GM23338 (cell line): ENCODE measurements at regions not wholly inside any gene's neighbourhood (a gene's known extent, or its start where the extent isn't known, plus 50 kb on each side); places are given as distances from the start of the nearest gene placed in this dataset.

ENCODE experiments used
- CREB1 ChIP-seq: fragments of 250-450 bp; sonication (Bioruptor Pico); IDR thresholded peaks from 2 replicates; pipeline ENCODE4 v1.5.0; 2020; ENCODE audit warnings: low read depth, mild to moderate bottlenecking, moderate library complexity
- EZH2 ChIP-seq: fragments of 200-600 bp; sonication (generic); IDR thresholded peaks from one replicate; pipeline ENCODE4 v1.8.0; 2017; ENCODE audit warnings: antibody characterized with exemption, mild to moderate bottlenecking, low read depth; ENCODE audit not compliant: unreplicated experiment
- EZH2phosphoT487 ChIP-seq: fragments of 200-600 bp; sonication (generic); IDR thresholded peaks from one replicate; pipeline ENCODE4 v1.8.1; 2018; ENCODE audit warnings: antibody characterized with exemption; ENCODE audit not compliant: unreplicated experiment
- JUNB ChIP-seq: IDR thresholded peaks from one replicate; pipeline ENCODE4 v1.6.1; 2016; ENCODE audit warnings: antibody characterized with exemption; ENCODE audit not compliant: unreplicated experiment
- NANOG ChIP-seq: IDR thresholded peaks from 2 replicates; pipeline ENCODE4 v1.6.1; 2016; ENCODE audit warnings: antibody characterized with exemption, borderline replicate concordance
- POLR2AphosphoS5 ChIP-seq: IDR thresholded peaks from 2 replicates; pipeline ENCODE4 v1.6.1; 2016; ENCODE audit warnings: antibody characterized with exemption, low read depth
- ZNF114 ChIP-seq: fragments of 250-450 bp; sonication (Bioruptor Pico); IDR thresholded peaks from 2 replicates; pipeline ENCODE4 v1.5.0; 2020; ENCODE audit warnings: mild to moderate bottlenecking, moderate library complexity
- ZNF331 ChIP-seq: fragments of 250-450 bp; sonication (Bioruptor Pico); IDR thresholded peaks from 2 replicates; pipeline ENCODE4 v1.5.0; 2020; ENCODE audit warnings: low read depth, mild to moderate bottlenecking, moderate library complexity
- TF ChIP-seq, protein P1 (sequence below), 2 experiments: fragments of 200-600 bp in 1 of 2; sonication (generic) in 1 of 2; conservative IDR thresholded peaks; 2 replicates each; pipeline versions ENCODE4 v1.5.1 to v1.6.1; 2016 to 2017; ENCODE audit warnings: antibody characterized with exemption in 2 of 2, low read depth in 2 of 2, mild to moderate bottlenecking in 2 of 2, moderate library complexity in 1 of 2
- TF ChIP-seq, protein P2 (sequence below): IDR thresholded peaks from 2 replicates; pipeline ENCODE4 v1.6.1; 2016; ENCODE audit warnings: antibody characterized with exemption
- TF ChIP-seq, protein P3 (sequence below): IDR thresholded peaks from one replicate; pipeline ENCODE4 v1.6.1; 2018; ENCODE audit warnings: antibody characterized with exemption; ENCODE audit not compliant: unreplicated experiment
- TF ChIP-seq, protein P4 (sequence below): fragments of 250-450 bp; sonication (Bioruptor Pico); IDR thresholded peaks from 2 replicates; pipeline ENCODE4 v1.5.0; 2020; ENCODE audit warnings: mild to moderate bottlenecking, moderate library complexity

DNA sequence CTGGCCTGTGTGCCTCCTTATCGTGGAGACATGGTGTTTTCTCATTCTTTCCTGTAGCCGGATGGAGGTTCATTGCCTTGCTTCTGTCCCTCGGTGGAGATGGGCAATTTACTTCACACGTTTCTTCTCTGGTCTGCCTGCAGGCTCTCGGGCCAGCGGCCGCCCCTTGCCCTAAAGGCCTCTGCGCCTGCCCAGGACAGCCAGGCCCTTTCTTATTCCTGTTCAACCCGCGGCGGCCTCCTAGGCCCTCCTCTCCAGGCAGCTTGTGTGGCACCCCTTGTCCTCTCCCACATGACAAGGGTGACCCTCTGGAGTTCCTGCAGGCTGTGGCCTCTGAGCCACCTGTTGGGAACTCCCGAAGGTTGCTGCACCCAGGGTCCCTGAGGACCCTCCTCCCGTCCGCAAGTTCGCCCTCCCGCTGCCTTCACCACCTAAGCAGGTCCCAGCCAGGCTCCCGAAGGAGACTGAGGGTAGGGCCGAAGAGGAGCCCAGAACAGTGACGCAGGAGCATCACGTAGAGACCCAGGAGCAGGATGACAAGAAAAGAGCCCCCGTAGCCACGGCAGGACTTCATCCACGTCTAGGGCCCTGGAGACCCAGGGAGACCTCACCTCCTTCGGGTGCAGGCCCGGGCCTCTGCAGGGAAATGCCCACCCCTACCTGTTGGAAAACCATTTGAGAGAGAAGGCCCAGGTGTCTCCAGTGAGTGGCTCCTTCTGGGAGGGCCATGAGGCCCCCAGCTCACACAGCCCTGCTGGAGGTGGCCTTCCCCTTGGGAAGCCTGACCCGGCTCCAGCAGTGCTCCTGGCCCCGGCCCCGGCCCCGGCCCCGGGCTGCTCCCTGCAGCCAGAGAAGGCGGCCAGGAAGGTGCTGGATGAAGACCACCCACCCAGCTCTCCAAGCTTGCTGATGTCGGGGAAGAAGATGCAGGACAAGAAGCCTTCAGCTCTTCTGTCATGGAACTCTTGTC is 291.4 kb downstream of the TLE4 start:
- TF ChIP-seq, protein P1, sequence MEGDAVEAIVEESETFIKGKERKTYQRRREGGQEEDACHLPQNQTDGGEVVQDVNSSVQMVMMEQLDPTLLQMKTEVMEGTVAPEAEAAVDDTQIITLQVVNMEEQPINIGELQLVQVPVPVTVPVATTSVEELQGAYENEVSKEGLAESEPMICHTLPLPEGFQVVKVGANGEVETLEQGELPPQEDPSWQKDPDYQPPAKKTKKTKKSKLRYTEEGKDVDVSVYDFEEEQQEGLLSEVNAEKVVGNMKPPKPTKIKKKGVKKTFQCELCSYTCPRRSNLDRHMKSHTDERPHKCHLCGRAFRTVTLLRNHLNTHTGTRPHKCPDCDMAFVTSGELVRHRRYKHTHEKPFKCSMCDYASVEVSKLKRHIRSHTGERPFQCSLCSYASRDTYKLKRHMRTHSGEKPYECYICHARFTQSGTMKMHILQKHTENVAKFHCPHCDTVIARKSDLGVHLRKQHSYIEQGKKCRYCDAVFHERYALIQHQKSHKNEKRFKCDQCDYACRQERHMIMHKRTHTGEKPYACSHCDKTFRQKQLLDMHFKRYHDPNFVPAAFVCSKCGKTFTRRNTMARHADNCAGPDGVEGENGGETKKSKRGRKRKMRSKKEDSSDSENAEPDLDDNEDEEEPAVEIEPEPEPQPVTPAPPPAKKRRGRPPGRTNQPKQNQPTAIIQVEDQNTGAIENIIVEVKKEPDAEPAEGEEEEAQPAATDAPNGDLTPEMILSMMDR (conservative IDR thresholded peaks at IDR 0.05; ENCODE audit: low read depth in 2 of 2): no peak
- TF ChIP-seq JUNB: no peak
- TF ChIP-seq, protein P2, sequence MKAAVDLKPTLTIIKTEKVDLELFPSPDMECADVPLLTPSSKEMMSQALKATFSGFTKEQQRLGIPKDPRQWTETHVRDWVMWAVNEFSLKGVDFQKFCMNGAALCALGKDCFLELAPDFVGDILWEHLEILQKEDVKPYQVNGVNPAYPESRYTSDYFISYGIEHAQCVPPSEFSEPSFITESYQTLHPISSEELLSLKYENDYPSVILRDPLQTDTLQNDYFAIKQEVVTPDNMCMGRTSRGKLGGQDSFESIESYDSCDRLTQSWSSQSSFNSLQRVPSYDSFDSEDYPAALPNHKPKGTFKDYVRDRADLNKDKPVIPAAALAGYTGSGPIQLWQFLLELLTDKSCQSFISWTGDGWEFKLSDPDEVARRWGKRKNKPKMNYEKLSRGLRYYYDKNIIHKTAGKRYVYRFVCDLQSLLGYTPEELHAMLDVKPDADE: no peak
- TF ChIP-seq EZH2: no peak
- no peak for TF ChIP-seq POLR2AphosphoS5
- TF ChIP-seq, protein P3, sequence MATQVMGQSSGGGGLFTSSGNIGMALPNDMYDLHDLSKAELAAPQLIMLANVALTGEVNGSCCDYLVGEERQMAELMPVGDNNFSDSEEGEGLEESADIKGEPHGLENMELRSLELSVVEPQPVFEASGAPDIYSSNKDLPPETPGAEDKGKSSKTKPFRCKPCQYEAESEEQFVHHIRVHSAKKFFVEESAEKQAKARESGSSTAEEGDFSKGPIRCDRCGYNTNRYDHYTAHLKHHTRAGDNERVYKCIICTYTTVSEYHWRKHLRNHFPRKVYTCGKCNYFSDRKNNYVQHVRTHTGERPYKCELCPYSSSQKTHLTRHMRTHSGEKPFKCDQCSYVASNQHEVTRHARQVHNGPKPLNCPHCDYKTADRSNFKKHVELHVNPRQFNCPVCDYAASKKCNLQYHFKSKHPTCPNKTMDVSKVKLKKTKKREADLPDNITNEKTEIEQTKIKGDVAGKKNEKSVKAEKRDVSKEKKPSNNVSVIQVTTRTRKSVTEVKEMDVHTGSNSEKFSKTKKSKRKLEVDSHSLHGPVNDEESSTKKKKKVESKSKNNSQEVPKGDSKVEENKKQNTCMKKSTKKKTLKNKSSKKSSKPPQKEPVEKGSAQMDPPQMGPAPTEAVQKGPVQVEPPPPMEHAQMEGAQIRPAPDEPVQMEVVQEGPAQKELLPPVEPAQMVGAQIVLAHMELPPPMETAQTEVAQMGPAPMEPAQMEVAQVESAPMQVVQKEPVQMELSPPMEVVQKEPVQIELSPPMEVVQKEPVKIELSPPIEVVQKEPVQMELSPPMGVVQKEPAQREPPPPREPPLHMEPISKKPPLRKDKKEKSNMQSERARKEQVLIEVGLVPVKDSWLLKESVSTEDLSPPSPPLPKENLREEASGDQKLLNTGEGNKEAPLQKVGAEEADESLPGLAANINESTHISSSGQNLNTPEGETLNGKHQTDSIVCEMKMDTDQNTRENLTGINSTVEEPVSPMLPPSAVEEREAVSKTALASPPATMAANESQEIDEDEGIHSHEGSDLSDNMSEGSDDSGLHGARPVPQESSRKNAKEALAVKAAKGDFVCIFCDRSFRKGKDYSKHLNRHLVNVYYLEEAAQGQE: no peak
- TF ChIP-seq NANOG: no peak
- TF ChIP-seq CREB1 (CRISPR knock-in tag): no peak
- TF ChIP-seq EZH2phosphoT487: no peak
- TF ChIP-seq, protein P4, sequence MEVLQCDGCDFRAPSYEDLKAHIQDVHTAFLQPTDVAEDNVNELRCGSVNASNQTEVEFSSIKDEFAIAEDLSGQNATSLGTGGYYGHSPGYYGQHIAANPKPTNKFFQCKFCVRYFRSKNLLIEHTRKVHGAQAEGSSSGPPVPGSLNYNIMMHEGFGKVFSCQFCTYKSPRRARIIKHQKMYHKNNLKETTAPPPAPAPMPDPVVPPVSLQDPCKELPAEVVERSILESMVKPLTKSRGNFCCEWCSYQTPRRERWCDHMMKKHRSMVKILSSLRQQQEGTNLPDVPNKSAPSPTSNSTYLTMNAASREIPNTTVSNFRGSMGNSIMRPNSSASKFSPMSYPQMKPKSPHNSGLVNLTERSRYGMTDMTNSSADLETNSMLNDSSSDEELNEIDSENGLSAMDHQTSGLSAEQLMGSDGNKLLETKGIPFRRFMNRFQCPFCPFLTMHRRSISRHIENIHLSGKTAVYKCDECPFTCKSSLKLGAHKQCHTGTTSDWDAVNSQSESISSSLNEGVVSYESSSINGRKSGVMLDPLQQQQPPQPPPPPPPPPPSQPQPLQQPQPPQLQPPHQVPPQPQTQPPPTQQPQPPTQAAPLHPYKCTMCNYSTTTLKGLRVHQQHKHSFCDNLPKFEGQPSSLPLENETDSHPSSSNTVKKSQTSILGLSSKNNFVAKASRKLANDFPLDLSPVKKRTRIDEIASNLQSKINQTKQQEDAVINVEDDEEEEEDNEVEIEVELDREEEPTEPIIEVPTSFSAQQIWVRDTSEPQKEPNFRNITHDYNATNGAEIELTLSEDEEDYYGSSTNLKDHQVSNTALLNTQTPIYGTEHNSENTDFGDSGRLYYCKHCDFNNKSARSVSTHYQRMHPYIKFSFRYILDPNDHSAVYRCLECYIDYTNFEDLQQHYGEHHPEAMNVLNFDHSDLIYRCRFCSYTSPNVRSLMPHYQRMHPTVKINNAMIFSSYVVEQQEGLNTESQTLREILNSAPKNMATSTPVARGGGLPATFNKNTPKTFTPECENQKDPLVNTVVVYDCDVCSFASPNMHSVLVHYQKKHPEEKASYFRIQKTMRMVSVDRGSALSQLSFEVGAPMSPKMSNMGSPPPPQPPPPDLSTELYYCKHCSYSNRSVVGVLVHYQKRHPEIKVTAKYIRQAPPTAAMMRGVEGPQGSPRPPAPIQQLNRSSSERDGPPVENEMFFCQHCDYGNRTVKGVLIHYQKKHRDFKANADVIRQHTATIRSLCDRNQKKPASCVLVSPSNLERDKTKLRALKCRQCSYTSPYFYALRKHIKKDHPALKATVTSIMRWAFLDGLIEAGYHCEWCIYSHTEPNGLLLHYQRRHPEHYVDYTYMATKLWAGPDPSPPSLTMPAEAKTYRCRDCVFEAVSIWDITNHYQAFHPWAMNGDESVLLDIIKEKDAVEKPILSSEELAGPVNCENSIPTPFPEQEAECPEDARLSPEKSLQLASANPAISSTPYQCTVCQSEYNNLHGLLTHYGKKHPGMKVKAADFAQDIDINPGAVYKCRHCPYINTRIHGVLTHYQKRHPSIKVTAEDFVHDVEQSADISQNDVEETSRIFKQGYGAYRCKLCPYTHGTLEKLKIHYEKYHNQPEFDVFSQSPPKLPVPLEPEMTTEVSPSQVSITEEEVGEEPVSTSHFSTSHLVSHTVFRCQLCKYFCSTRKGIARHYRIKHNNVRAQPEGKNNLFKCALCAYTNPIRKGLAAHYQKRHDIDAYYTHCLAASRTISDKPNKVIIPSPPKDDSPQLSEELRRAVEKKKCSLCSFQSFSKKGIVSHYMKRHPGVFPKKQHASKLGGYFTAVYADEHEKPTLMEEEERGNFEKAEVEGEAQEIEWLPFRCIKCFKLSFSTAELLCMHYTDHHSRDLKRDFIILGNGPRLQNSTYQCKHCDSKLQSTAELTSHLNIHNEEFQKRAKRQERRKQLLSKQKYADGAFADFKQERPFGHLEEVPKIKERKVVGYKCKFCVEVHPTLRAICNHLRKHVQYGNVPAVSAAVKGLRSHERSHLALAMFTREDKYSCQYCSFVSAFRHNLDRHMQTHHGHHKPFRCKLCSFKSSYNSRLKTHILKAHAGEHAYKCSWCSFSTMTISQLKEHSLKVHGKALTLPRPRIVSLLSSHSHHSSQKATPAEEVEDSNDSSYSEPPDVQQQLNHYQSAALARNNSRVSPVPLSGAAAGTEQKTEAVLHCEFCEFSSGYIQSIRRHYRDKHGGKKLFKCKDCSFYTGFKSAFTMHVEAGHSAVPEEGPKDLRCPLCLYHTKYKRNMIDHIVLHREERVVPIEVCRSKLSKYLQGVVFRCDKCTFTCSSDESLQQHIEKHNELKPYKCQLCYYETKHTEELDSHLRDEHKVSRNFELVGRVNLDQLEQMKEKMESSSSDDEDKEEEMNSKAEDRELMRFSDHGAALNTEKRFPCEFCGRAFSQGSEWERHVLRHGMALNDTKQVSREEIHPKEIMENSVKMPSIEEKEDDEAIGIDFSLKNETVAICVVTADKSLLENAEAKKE: no peak
- no peak for TF ChIP-seq ZNF331 (CRISPR knock-in tag)
- TF ChIP-seq ZNF114: no peak
